T-helper 17 cell (primary cell): ENCODE measurements at regions not wholly inside any gene's neighbourhood (a gene's known extent, or its start where the extent isn't known, plus 50 kb on each side); places are given as distances from the start of the nearest gene placed in this dataset.
A peak's percentile ranks its signal among the peaks of the same experiment; 100 is the strongest.
"Not testable (repeated sequence)": the region's sequence is repeated elsewhere in the genome, so short reads cannot be mapped to it uniquely, and the experiment has no call there.

Experiments
- ATAC-seq: fragments of 150-1000 bp; cut with Tn5 transposase; 2 replicates; pipeline ENCODE4 v1.10.0; 2021; ENCODE audit warnings: mild to moderate bottlenecking, moderate library complexity
- DNase-seq, 3 donors: peaks; one replicate each; pipeline versions ENCODE4 v3.0.0 to v3.0.0-alpha.2; 2020 to 2021
- H3K9me3 ChIP-seq: one replicate; pipeline ENCODE4 v1.7.0; 2013; ENCODE audit warnings: low read length, mild to moderate bottlenecking; ENCODE audit not compliant: control insufficient read depth, poor library complexity, severe bottlenecking
- H3K27ac Mint-ChIP-seq: one replicate; pipeline ENCODE4 v1.8.0; 2022; ENCODE audit warnings: mild to moderate bottlenecking, moderate library complexity, mixed read lengths
- H3K27me3 Mint-ChIP-seq: one replicate; pipeline ENCODE4 v1.8.0; 2022; ENCODE audit warnings: mixed read lengths
- H3K36me3 Mint-ChIP-seq: one replicate; pipeline ENCODE4 v1.8.0; 2022; ENCODE audit warnings: low read depth, mixed read lengths
- H3K4me1 Mint-ChIP-seq: one replicate; pipeline ENCODE4 v1.8.0; 2022; ENCODE audit warnings: mild to moderate bottlenecking, mixed read lengths
- H3K4me3 Mint-ChIP-seq: one replicate; pipeline ENCODE4 v1.8.0; 2022; ENCODE audit warnings: mild to moderate bottlenecking, moderate library complexity, mixed read lengths

DNA sequence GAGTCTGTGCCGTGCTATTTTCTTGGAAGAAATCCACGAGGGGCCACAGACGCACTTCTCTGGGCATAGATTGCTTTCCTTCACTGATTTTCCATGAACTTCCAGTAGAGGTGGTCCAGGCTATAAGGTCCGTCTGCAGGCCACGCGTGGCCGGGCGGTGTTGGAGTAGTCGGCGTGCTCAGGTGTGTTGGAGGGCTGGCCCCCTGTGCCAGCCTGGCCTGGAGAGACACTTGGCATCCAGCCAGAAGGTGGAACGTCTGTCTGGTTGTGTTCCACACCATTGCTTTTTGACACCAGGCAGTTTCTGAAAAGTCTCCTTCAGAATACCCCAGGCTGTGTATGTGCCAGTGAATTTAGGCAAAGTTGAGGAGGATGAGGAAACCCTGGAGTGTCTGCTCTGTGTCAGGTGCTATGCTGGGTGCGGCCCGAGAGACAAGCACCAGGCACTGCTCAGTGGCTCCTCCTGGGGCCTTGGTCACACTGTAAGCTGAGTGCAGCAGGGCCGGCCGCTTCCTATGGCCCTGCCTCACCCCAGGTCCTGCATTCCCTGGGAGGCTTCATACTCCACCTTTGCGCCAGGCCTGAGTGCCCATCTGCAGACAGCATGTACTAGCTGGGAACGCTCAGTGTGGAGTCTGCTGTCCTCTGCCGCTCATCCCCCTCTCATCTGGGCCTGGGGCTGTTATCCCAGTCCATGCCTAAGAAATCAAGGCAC is 52.1 kb upstream of the TAMM41 start:
- ATAC-seq (no peak), DNase-seq (no peak)
- Mint-ChIP-seq H3K4me3 (no peak overlapping the region), H3K36me3 (peaks cover 2% of the 10 kb centered on the region), H3K27ac (no peak overlapping the region), H3K4me1 (no peaks in the 10 kb centered on the region), H3K27me3 (peaks cover 4% of the 10 kb centered on the region)
- no peaks in the 10 kb centered on the region for H3K9me3 ChIP-seq

DNA sequence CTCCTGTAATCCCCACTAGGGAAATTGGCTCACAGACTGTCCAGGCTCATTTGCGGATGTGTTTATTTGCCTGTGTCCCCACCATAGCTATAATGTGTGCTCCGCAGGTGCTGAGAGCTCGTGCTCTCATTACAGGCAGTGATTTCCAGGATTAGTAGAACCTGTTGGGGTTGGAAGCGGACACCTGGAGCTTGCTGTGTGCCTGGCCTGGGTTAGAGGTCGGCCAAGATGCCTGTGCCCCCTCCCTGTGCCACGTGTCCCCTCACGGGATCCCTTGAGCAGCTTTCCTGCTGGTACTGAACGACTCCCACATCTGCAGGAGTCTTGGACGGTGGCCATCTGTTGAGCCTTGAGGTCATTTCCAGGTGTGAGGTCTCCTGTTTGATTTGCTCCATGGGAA is 52.7 kb upstream of the TAMM41 start:
- H3K9me3 ChIP-seq, H3K4me1 Mint-ChIP-seq, H3K27ac Mint-ChIP-seq, H3K36me3 Mint-ChIP-seq, H3K4me3 Mint-ChIP-seq, H3K27me3 Mint-ChIP-seq, ATAC-seq, DNase-seq: not testable (repeated sequence)

- no peaks in the 10 kb centered on the region for H3K9me3 ChIP-seq
- Mint-ChIP-seq H3K4me1 (no peaks in the 10 kb centered on the region), H3K4me3 (no peak overlapping the region), H3K27ac (no peak overlapping the region), H3K36me3 (peaks cover 2% of the 10 kb centered on the region), H3K27me3 (peaks cover 4% of the 10 kb centered on the region)
- DNase-seq = no peak
- no peak for ATAC-seq
These were observed 53.1 kb upstream of the TAMM41 start for GRCh38 chr3:11899826-11900225.

DNA sequence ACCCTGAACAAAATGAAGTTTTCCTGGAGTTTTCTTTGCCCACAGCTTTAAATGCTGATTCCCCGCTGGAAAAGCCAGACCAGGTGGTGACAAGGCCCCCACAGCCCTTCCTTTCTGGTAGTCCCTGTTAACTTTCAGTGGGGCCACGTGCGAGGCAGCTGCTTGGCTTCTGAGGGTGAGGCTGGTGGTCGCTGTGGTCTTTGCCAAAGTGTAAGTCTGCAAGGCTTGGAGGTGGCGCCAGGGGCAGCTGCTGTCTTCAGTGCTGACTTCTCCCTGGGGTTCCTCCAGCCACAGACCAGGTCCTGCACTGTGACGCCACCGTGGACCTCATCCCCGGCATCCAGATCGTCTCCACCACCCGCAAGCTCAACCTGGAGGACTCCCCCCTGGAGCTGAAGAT is 54.1 kb upstream of the TAMM41 start:
- Mint-ChIP-seq H3K27me3 (peaks cover 4% of the 10 kb centered on the region), H3K4me3 (no peak overlapping the region), H3K4me1 (no peaks in the 10 kb centered on the region), H3K27ac (no peak overlapping the region), H3K36me3 (peaks cover 2% of the 10 kb centered on the region)
- no peaks in the 10 kb centered on the region for H3K9me3 ChIP-seq
- DNase-seq = no peak
- no peak for ATAC-seq

GRCh38 chr3:11901286-11901875 is 54.7 kb upstream of the TAMM41 start:
- H3K4me3 Mint-ChIP-seq = no peak overlapping the region
- no peaks in the 10 kb centered on the region for H3K9me3 ChIP-seq
- no peak overlapping the region for H3K27ac Mint-ChIP-seq
- no peak for ATAC-seq
- no peak for DNase-seq
- no peaks in the 10 kb centered on the region for H3K4me1 Mint-ChIP-seq
- peaks cover 2% of the 10 kb centered on the region for H3K36me3 Mint-ChIP-seq
- peaks cover 4% of the 10 kb centered on the region for H3K27me3 Mint-ChIP-seq

GRCh38 chr3:11903047-11903446 is 56.4 kb upstream of the TAMM41 start:
- peaks cover 2% of the 10 kb centered on the region for H3K36me3 Mint-ChIP-seq
- H3K27me3 Mint-ChIP-seq = no peaks in the 10 kb centered on the region
- H3K9me3 ChIP-seq = no peaks in the 10 kb centered on the region
- no peak for DNase-seq
- no peak overlapping the region for H3K27ac Mint-ChIP-seq
- H3K4me3 Mint-ChIP-seq = no peak overlapping the region
- H3K4me1 Mint-ChIP-seq = peaks cover 7% of the 10 kb centered on the region
- no peak for ATAC-seq

GRCh38 chr3:11903447-11903846 is 56.8 kb upstream of the TAMM41 start:
- DNase-seq (no peak), ATAC-seq (no peak)
- Mint-ChIP-seq H3K36me3 (peaks cover 2% of the 10 kb centered on the region), H3K4me1 (peaks cover 11% of the 10 kb centered on the region), H3K27ac (no peak overlapping the region), H3K4me3 (no peak overlapping the region), H3K27me3 (no peaks in the 10 kb centered on the region)
- no peaks in the 10 kb centered on the region for H3K9me3 ChIP-seq

- H3K27me3 Mint-ChIP-seq = no peaks in the 10 kb centered on the region
- H3K9me3 ChIP-seq = no peaks in the 10 kb centered on the region
- peaks cover 17% of the 10 kb centered on the region for H3K4me1 Mint-ChIP-seq
- H3K36me3 Mint-ChIP-seq = peaks cover 2% of the 10 kb centered on the region
- no peak overlapping the region for H3K27ac Mint-ChIP-seq
- no peak overlapping the region for H3K4me3 Mint-ChIP-seq
- ATAC-seq (no peak), DNase-seq (no peak)
These were observed 57.5 kb upstream of the TAMM41 start for GRCh38 chr3:11904157-11904556.

DNA sequence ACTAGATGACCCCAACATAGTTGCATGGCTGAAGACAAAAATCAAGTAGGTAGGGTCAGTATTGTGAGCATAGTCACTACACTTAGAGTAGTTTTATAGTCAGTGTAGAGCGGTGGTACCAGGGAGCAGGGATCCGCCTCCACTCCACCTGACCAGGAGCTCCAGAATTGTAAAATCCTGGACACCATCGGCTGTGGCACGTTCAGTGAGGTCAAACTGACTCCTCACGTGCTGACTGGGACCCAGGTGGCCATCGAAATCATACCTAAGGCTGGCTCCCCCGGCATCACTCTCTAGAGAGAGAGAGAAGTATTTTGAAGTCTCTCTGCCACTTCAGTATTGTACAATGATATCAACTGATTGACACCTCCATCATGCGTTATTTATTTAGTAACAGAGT is 59.7 kb upstream of the TAMM41 start:
- Mint-ChIP-seq H3K4me1 (peaks cover 23% of the 10 kb centered on the region), H3K4me3 (no peak overlapping the region), H3K27me3 (no peaks in the 10 kb centered on the region), H3K27ac (peak overlapping the region; percentile 92), H3K36me3 (peaks cover 2% of the 10 kb centered on the region)
- DNase-seq = no peak
- H3K9me3 ChIP-seq = no peaks in the 10 kb centered on the region
- no peak for ATAC-seq

- Mint-ChIP-seq H3K27ac (peak overlapping the region; percentile 92), H3K4me3 (peak overlapping the region; percentile 86), H3K27me3 (no peaks in the 10 kb centered on the region), H3K36me3 (peaks cover under 1% of the 10 kb centered on the region), H3K4me1 (peaks cover 27% of the 10 kb centered on the region)
- ATAC-seq = peak; percentile 61
- H3K9me3 ChIP-seq = no peaks in the 10 kb centered on the region
- DNase-seq = no peak
These were observed 61.3 kb upstream of the TAMM41 start for GRCh38 chr3:11907667-11908660.

DNA sequence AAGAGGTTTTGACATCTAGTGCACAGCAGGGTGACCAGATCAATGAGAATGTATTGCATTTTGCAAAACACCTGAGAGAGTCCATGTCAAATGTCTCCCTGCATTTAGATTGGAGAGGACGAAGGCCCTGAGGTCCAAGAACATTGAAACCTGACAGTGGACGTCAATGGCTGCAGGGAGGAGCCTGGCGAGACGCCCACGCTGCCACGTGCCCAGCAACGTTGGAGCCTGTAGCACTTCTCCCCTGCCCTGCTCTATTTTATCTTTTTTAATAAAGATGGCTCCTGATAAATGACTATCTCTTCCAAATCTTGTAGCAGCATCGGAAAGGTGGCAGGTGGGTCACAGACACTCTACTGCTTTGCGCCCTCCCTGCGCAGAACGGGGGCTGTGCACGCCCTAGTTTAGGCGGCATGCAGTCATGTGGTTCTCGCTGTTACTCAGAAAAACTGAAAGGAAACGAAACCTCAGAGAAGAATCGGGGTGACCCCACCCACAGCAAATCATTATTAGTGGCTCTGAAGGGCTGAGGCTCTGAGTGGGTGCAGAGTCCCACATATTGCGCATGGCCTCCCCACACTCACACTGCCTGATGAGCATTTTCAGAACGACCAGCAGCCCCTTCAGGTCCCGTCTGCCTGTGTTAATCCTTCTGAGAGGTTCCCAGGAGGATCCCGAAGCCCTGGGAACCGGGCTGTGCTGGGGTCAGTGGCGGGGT is 62.5 kb upstream of the TAMM41 start:
- peak overlapping the region; percentile 92 for H3K27ac Mint-ChIP-seq
- no peaks in the 10 kb centered on the region for H3K27me3 Mint-ChIP-seq
- peak; percentile 82 for ATAC-seq
- peak overlapping the region; percentile 86 for H3K4me3 Mint-ChIP-seq
- no peaks in the 10 kb centered on the region for H3K9me3 ChIP-seq
- DNase-seq = peak in 1 of 3 donors; percentile 16
- H3K36me3 Mint-ChIP-seq = no peaks in the 10 kb centered on the region
- peaks cover 30% of the 10 kb centered on the region for H3K4me1 Mint-ChIP-seq

DNA sequence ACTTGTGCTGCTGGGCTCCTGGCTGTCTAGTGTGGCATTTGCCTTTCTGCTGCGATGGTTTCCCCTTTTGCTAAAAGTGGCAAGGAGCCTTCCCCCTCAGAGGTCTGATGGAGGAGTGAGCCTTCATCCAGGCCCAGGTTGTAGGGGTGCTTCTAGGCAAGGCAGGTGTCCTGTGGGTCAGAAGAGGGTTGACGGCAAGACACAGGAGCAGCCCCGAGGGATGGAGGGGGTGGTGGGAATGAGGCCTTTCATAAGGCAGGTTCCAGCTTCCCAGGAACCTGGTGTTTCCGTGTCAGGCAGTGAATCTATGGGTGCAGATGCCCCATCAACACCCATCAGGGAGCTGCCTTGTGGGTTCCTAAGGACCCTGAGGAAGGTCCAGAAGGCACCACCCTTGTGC is 63.0 kb upstream of the TAMM41 start:
- DNase-seq (no peak), ATAC-seq (no peak)
- H3K4me3 Mint-ChIP-seq = peak overlapping the region; percentile 86
- no peaks in the 10 kb centered on the region for H3K9me3 ChIP-seq
- H3K36me3 Mint-ChIP-seq = no peaks in the 10 kb centered on the region
- H3K27ac Mint-ChIP-seq = peak overlapping the region; percentile 92
- peaks cover 32% of the 10 kb centered on the region for H3K4me1 Mint-ChIP-seq
- H3K27me3 Mint-ChIP-seq = no peaks in the 10 kb centered on the region
